A549 (cell line): ENCODE measurements at regions not wholly inside any gene's neighbourhood (a gene's known extent, or its start where the extent isn't known, plus 50 kb on each side); places are given as distances from the start of the nearest gene placed in this dataset.
"Not testable (repeated sequence)": the region's sequence is repeated elsewhere in the genome, so short reads cannot be mapped to it uniquely, and the experiment has no call there.

ENCODE experiments used
- ATAC-seq, 2 experiments: fragments of 200-7000 bp in 1 of 2; fragments of >200 bp in 1 of 2; cut with Nextera tagmentation in 1 of 2; cut with Tn5 transposase in 1 of 2; 3 replicates each; pipeline versions ENCODE4 v1.8.0 to v1.9.1; 2018 to 2020; ENCODE audit warnings: mild to moderate bottlenecking in 1 of 2, moderate library complexity in 1 of 2
- CTCF ChIA-PET: fragments of 300-600 bp; sonication (Branson Sonifier 250); formaldehyde crosslinking; extraction: SDS; loops from one replicate; lab custom pipeline; 2021; ENCODE audit warnings: antibody characterized with exemption, inconsistent platforms; lab: Yijun Ruan, JAX
- POLR2A ChIA-PET: fragments of 350-600 bp; formaldehyde crosslinking; extraction: SDS; loops from one replicate; lab custom pipeline; 2021; ENCODE audit warnings: antibody characterized with exemption, inconsistent platforms; lab: Yijun Ruan, JAX
- DNase-seq, 2 experiments: peaks; one replicate each; pipeline versions ENCODE4 v3.0.0 to v3.0.0-alpha.2; 2011 to 2016; ENCODE audit warnings: low read depth in 1 of 2, low spot score in 1 of 2
- FAIRE-seq: peaks from 2 replicates; lab custom pipeline; 2011; peaks lifted over from hg19 to GRCh38; lab: Jason Lieb, UNC
- H3K27ac ChIP-seq, 2 experiments: fragments of >200 bp; sonication (Bioruptor Twin); formaldehyde crosslinking; 3 replicates each; pipeline ENCODE4 v1.5.1; 2016 to 2017
- H3K4me1 ChIP-seq: fragments of >200 bp; sonication (Bioruptor Twin); formaldehyde crosslinking; 3 replicates; pipeline ENCODE4 v1.6.1; 2016
- H3K4me2 ChIP-seq: fragments of >200 bp; sonication (Bioruptor Twin); formaldehyde crosslinking; 3 replicates; pipeline ENCODE4 v1.6.1; 2016
- H3K4me3 ChIP-seq: fragments of >200 bp; sonication (Bioruptor Twin); formaldehyde crosslinking; 3 replicates; pipeline ENCODE4 v1.5.1; 2016
- H3K9me3 ChIP-seq: fragments of >200 bp; sonication (Bioruptor Twin); formaldehyde crosslinking; 3 replicates; pipeline ENCODE4 v1.6.1; 2016
- BHLHE40 ChIP-seq: IDR thresholded peaks from 2 replicates; pipeline ENCODE4 v1.6.1; 2012; ENCODE audit warnings: low read depth, low read length, inconsistent platforms
- CHD4 ChIP-seq: fragments of 200-600 bp; sonication (generic); IDR thresholded peaks from 2 replicates; pipeline ENCODE4 v1.6.1; 2016; ENCODE audit warnings: antibody characterized with exemption, mild to moderate bottlenecking, borderline replicate concordance
- ESRRA ChIP-seq: fragments of 150-350 bp; IDR thresholded peaks from 2 replicates; pipeline ENCODE4 v1.6.1; 2014; ENCODE audit warnings: mild to moderate bottlenecking, low read length, borderline replicate concordance
- FOSB ChIP-seq: fragments of 250-450 bp; sonication (Bioruptor Pico); IDR thresholded peaks from 2 replicates; pipeline ENCODE4 v1.5.0; 2020; ENCODE audit warnings: mild to moderate bottlenecking, moderate library complexity
- FOSL2 ChIP-seq, 2 experiments: fragments of 450-650 bp in 1 of 2; fragments of >200 bp in 1 of 2; sonication (Bioruptor Twin) in 1 of 2; formaldehyde crosslinking; IDR thresholded peaks; 2 replicates each; pipeline versions ENCODE4 v1.5.0 to v1.6.1; 2016 to 2020; ENCODE audit warnings: mild to moderate bottlenecking in 1 of 2, moderate library complexity in 1 of 2
- HOXB5 ChIP-seq: fragments of 250-450 bp; sonication (Bioruptor Pico); IDR thresholded peaks from 2 replicates; pipeline ENCODE4 v1.5.0; 2020; ENCODE audit warnings: mild to moderate bottlenecking, moderate library complexity
- JUN ChIP-seq, 2 experiments: fragments of >200 bp; sonication (Bioruptor Twin); formaldehyde crosslinking; IDR thresholded peaks; 2 replicates in 1 of 2; 3 replicates in 1 of 2; pipeline ENCODE4 v1.6.1; 2016 to 2017
- KDM1A ChIP-seq: fragments of 200-600 bp; sonication (generic); IDR thresholded peaks from 2 replicates; pipeline ENCODE4 v1.6.1; 2016; ENCODE audit warnings: low read depth, mild to moderate bottlenecking
- MYC ChIP-seq: IDR thresholded peaks from 2 replicates; pipeline ENCODE4 v1.6.1; 2012; ENCODE audit warnings: mild to moderate bottlenecking, inconsistent platforms, low read length, improper control_type of control experiment, borderline replicate concordance
- NPAS2 ChIP-seq: fragments of 250-450 bp; sonication (Bioruptor Pico); IDR thresholded peaks from 2 replicates; pipeline ENCODE4 v1.8.0; 2022; ENCODE audit warnings: mild to moderate bottlenecking, moderate library complexity, borderline replicate concordance
- PHF8 ChIP-seq: fragments of 200-600 bp; sonication (generic); IDR thresholded peaks from 2 replicates; pipeline ENCODE4 v1.6.1; 2016; ENCODE audit warnings: low read depth, mild to moderate bottlenecking, antibody characterized with exemption, moderate library complexity, borderline replicate concordance
- POLR2AphosphoS2 ChIP-seq: conservative IDR thresholded peaks from 2 replicates; pipeline ENCODE4 v1.6.1; 2012; ENCODE audit warnings: low read length, improper control_type of control experiment, inconsistent platforms
- RAD21 ChIP-seq, 2 experiments: fragments of >200 bp in 1 of 2; sonication (Bioruptor Twin) in 1 of 2; formaldehyde crosslinking in 1 of 2; IDR thresholded peaks in 1 of 2; conservative IDR thresholded peaks in 1 of 2; 2 replicates in 1 of 2; 3 replicates in 1 of 2; pipeline ENCODE4 v1.6.1; 2012 to 2018; ENCODE audit warnings: inconsistent platforms in 1 of 2
- RNF2 ChIP-seq: fragments of 200-600 bp; sonication (generic); IDR thresholded peaks from 2 replicates; pipeline ENCODE4 v1.6.1; 2016; ENCODE audit warnings: low read depth, mild to moderate bottlenecking, antibody characterized with exemption, moderate library complexity, borderline replicate concordance
- SMC3 ChIP-seq: fragments of >200 bp; sonication (Bioruptor Twin); formaldehyde crosslinking; IDR thresholded peaks from 3 replicates; pipeline ENCODE4 v1.6.1; 2018; ENCODE audit warnings: inconsistent platforms
- SREBF2 ChIP-seq: fragments of 450-650 bp; IDR thresholded peaks from 2 replicates; pipeline ENCODE4 v1.6.1; 2014; ENCODE audit warnings: mild to moderate bottlenecking, moderate library complexity
- ZSCAN20 ChIP-seq: fragments of 250-450 bp; sonication (Bioruptor Pico); IDR thresholded peaks from 2 replicates; pipeline ENCODE4 v1.8.0; 2022; ENCODE audit warnings: mild to moderate bottlenecking, moderate library complexity
- WGBS: methylation state at CpG from one replicate; pipeline ENCODE4 v1.1.6; 2017; ENCODE audit errors: missing lambda C conversion rate; 5-methylcytosine and 5-hydroxymethylcytosine counted together
- TF ChIP-seq, protein P1 (sequence below): IDR thresholded peaks from 2 replicates; pipeline ENCODE4 v1.6.1; 2012
- TF ChIP-seq, protein P2 (sequence below): fragments of 450-650 bp; IDR thresholded peaks from 2 replicates; pipeline ENCODE4 v1.6.1; 2014; ENCODE audit warnings: antibody characterized with exemption
- TF ChIP-seq, protein P3 (sequence below): fragments of 150-350 bp; IDR thresholded peaks from 2 replicates; pipeline ENCODE4 v1.6.1; 2014; ENCODE audit warnings: low read depth, mild to moderate bottlenecking, low read length
- TF ChIP-seq, protein P4 (sequence below): IDR thresholded peaks from 2 replicates; pipeline ENCODE4 v1.6.1; 2012
- TF ChIP-seq, protein P5 (sequence below): fragments of 250-450 bp; sonication (Bioruptor Pico); IDR thresholded peaks from 2 replicates; pipeline ENCODE4 v1.5.0; 2020; ENCODE audit warnings: low read depth, mild to moderate bottlenecking, moderate library complexity
- TF ChIP-seq, protein P6 (sequence below): fragments of 250-450 bp; sonication (Bioruptor Pico); IDR thresholded peaks from 2 replicates; pipeline ENCODE4 v1.5.0; 2021; ENCODE audit warnings: mild to moderate bottlenecking, moderate library complexity, borderline replicate concordance
- TF ChIP-seq, protein P7 (sequence below): IDR thresholded peaks from 2 replicates; pipeline ENCODE4 v1.6.1; 2012; ENCODE audit warnings: low read depth, borderline replicate concordance
- TF ChIP-seq, protein P8 (sequence below): fragments of >200 bp; sonication (Bioruptor Twin); formaldehyde crosslinking; IDR thresholded peaks from 3 replicates; pipeline ENCODE4 v1.5.1; 2016
- TF ChIP-seq, protein P9 (sequence below): fragments of >200 bp; sonication (Bioruptor Twin); formaldehyde crosslinking; IDR thresholded peaks from 2 replicates; pipeline ENCODE4 v1.6.1; 2016

DNA sequence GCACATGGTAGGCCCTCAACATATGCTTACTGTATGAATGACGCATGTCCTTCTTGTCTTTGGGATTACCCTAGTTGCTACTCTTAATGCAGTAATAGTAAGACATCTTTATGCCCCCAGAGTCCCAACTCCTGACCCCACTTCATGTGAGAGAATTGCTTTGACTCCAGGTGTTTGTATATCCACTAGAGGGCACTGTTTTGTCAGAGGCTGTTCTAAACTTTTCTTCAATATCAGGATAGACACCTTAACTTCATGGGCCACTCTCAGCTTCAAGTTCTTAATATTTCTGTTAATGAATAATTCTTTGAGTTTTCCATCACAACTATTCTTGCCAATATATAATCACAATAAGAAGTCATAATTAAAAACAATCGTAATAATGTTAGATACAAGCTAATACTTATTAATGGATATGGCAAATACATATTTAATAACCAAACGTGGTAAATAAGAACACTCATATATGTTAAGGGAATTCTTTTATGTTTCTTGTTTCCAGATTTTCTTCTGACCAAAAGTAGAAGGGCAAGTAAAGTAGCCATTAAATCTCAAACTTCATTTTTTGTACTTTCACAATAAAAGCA lies 337.2 kb upstream of the DNAJC19 start:
- H3K9me3 ChIP-seq = no peaks in the 10 kb centered on the region
- peak; percentile 7 to 8 for DNase-seq
- H3K4me1 ChIP-seq = no peaks in the 10 kb centered on the region
- no peak overlapping the region for H3K4me2 ChIP-seq
- no peak overlapping the region for H3K4me3 ChIP-seq
- WGBS = 17% methylated on average over 3 of the region's 3 CpGs
- ATAC-seq = peak in 1 of 2 experiments; percentile 53; a peak in 1 of 6 replicates
- no peak overlapping the region for H3K27ac ChIP-seq
- ChIA-PET CTCF (interaction anchor here (0.7 to 1.5 kb wide), 8 partner anchors 16 to 1301 kb away, joined by 3 to 6 read pairs (median 3); no protein-coding TSS in a partner anchor), POLR2A (no interaction called here)
- no peak for FAIRE-seq
- TF ChIP-seq KDM1A (no peak), POLR2AphosphoS2 (no peak), CHD4 (no peak), NPAS2 (CRISPR knock-in tag) (no peak), FOSB (no peak), MYC (no peak), FOSL2 (IDR thresholded peaks at IDR 0.05) (no peak), FOSL2 (CRISPR knock-in tag; IDR thresholded peaks at IDR 0.05) (no peak), JUN (IDR thresholded peaks at IDR 0.05) (no peak), SMC3 (peak; percentile 29; the same call in 1 of the 3 replicates), PHF8 (no peak), RAD21 (conservative IDR thresholded peaks at IDR 0.05 in 1 of 2, IDR thresholded peaks at IDR 0.05 in 1 of 2) (peak in 1 of 2 experiments; percentile 42; a peak in 3 of 5 replicates), ESRRA (no peak), ZSCAN20 (no peak), RNF2 (no peak), HOXB5 (CRISPR knock-in tag) (no peak), SREBF2 (no peak), BHLHE40 (no peak)
- TF ChIP-seq, protein P1, sequence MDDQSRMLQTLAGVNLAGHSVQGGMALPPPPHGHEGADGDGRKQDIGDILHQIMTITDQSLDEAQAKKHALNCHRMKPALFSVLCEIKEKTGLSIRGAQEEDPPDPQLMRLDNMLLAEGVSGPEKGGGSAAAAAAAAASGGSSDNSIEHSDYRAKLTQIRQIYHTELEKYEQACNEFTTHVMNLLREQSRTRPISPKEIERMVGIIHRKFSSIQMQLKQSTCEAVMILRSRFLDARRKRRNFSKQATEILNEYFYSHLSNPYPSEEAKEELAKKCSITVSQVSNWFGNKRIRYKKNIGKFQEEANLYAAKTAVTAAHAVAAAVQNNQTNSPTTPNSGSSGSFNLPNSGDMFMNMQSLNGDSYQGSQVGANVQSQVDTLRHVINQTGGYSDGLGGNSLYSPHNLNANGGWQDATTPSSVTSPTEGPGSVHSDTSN = no peak
- TF ChIP-seq, protein P2, sequence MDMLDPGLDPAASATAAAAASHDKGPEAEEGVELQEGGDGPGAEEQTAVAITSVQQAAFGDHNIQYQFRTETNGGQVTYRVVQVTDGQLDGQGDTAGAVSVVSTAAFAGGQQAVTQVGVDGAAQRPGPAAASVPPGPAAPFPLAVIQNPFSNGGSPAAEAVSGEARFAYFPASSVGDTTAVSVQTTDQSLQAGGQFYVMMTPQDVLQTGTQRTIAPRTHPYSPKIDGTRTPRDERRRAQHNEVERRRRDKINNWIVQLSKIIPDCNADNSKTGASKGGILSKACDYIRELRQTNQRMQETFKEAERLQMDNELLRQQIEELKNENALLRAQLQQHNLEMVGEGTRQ = no peak
- TF ChIP-seq, protein P3, sequence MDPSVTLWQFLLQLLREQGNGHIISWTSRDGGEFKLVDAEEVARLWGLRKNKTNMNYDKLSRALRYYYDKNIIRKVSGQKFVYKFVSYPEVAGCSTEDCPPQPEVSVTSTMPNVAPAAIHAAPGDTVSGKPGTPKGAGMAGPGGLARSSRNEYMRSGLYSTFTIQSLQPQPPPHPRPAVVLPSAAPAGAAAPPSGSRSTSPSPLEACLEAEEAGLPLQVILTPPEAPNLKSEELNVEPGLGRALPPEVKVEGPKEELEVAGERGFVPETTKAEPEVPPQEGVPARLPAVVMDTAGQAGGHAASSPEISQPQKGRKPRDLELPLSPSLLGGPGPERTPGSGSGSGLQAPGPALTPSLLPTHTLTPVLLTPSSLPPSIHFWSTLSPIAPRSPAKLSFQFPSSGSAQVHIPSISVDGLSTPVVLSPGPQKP = no peak
- TF ChIP-seq, protein P4, sequence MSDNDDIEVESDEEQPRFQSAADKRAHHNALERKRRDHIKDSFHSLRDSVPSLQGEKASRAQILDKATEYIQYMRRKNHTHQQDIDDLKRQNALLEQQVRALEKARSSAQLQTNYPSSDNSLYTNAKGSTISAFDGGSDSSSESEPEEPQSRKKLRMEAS = no peak
- TF ChIP-seq, protein P5, sequence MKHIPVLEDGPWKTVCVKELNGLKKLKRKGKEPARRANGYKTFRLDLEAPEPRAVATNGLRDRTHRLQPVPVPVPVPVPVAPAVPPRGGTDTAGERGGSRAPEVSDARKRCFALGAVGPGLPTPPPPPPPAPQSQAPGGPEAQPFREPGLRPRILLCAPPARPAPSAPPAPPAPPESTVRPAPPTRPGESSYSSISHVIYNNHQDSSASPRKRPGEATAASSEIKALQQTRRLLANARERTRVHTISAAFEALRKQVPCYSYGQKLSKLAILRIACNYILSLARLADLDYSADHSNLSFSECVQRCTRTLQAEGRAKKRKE (CRISPR knock-in tag) = no peak
- TF ChIP-seq, protein P6, sequence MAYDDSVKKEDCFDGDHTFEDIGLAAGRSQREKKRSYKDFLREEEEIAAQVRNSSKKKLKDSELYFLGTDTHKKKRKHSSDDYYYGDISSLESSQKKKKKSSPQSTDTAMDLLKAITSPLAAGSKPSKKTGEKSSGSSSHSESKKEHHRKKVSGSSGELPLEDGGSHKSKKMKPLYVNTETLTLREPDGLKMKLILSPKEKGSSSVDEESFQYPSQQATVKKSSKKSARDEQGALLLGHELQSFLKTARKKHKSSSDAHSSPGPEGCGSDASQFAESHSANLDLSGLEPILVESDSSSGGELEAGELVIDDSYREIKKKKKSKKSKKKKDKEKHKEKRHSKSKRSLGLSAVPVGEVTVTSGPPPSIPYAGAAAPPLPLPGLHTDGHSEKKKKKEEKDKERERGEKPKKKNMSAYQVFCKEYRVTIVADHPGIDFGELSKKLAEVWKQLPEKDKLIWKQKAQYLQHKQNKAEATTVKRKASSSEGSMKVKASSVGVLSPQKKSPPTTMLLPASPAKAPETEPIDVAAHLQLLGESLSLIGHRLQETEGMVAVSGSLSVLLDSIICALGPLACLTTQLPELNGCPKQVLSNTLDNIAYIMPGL (CRISPR knock-in tag) = no peak
- TF ChIP-seq, protein P7, sequence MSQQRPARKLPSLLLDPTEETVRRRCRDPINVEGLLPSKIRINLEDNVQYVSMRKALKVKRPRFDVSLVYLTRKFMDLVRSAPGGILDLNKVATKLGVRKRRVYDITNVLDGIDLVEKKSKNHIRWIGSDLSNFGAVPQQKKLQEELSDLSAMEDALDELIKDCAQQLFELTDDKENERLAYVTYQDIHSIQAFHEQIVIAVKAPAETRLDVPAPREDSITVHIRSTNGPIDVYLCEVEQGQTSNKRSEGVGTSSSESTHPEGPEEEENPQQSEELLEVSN = no peak
- TF ChIP-seq, protein P8, sequence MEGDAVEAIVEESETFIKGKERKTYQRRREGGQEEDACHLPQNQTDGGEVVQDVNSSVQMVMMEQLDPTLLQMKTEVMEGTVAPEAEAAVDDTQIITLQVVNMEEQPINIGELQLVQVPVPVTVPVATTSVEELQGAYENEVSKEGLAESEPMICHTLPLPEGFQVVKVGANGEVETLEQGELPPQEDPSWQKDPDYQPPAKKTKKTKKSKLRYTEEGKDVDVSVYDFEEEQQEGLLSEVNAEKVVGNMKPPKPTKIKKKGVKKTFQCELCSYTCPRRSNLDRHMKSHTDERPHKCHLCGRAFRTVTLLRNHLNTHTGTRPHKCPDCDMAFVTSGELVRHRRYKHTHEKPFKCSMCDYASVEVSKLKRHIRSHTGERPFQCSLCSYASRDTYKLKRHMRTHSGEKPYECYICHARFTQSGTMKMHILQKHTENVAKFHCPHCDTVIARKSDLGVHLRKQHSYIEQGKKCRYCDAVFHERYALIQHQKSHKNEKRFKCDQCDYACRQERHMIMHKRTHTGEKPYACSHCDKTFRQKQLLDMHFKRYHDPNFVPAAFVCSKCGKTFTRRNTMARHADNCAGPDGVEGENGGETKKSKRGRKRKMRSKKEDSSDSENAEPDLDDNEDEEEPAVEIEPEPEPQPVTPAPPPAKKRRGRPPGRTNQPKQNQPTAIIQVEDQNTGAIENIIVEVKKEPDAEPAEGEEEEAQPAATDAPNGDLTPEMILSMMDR = peak; percentile 44
- TF ChIP-seq, protein P9, sequence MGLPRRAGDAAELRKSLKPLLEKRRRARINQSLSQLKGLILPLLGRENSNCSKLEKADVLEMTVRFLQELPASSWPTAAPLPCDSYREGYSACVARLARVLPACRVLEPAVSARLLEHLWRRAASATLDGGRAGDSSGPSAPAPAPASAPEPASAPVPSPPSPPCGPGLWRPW = no peak

DNA sequence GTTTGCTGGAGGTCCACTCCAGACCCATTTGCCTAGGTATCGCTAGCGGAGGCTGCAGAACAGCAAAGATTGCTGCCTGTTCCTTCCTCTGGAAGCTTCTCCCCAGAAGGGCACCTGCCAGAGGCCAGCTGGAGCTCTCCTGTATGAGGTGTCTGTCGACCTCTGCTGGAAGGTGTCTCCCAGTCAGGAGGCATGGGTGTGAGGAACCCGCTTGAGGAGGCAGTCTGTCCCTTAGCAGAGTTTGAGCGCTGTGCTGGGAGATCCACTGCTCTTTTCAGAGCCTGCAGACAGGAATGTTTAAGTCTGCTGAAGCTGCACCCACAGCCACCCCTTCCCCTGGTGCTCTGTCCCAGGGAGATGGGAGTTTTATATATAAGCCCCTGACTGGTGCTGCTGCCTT lies 335.0 kb upstream of the DNAJC19 start:
- H3K4me3 ChIP-seq, H3K4me2 ChIP-seq, H3K27ac ChIP-seq, H3K9me3 ChIP-seq, H3K4me1 ChIP-seq, DNase-seq, ATAC-seq, CTCF ChIA-PET, FAIRE-seq, POLR2A ChIA-PET: not testable (repeated sequence)
- 80% methylated on average over 1 of the region's 5 CpGs for WGBS
